ENCODE measurements at regions not wholly inside any gene's neighbourhood (a gene's known extent, or its start where the extent isn't known, plus 50 kb on each side); places are given as distances from the start of the nearest gene placed in this dataset.
"Not testable (repeated sequence)": the region's sequence is repeated elsewhere in the genome, so short reads cannot be mapped to it uniquely, and the experiment has no call there.

DNA sequence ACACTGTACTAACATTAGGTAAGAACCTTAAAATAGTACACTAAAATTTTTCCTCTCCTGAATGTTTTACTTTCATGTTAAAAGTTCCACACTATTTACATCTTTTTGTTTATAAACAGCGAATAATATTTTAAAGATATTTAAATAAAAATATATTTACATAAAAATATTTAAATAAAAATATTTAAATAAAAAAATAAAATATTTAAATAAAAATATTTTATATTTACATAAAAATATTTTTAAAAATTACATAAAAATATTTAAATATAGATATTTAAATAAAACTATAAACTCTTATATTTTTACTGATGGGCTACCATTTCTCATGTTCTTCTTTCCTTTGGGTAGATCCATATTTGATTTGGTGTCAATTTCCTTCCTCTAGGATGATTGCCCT, 619.0 kb downstream of the ANKRD7 start:
- no peak for DNase-seq

DNA sequence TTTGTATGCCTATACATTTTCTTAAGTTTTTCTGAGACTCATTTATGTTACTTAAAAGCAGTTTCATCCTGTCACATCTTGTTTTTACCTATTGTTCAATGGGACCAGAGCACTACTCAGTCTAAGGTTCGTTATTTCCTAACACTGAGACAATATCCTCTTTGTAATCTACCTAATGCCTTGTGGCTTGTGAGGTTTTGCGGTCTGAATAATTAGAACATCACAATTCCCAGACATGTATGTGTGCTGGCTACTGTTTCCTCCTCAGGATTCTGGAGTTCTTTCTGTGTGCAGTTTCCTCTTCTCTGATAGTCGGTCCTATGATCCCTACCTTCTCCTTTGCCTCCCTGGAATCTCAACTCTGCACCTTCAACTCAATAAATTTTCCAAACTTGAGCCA, 620.2 kb downstream of the ANKRD7 start:
- no peak for DNase-seq

DNA sequence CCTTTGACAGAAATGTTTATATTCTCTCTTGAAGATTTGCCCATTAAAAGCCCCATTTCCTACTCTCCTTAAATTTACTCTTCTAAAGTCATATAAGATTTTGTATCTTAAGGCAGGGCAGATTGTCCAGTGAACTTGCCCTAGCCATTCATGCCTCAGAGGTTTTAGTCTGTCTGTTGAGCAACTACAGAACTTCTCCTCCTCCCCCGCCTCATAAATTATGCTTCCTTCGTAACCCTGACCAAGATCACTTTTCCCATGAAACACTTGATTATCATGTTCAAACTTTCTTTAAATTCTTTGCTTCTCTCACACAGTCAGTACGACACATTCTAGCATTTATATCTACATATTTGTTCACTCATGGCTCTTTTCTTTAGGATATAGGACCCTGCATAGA, 621.3 kb downstream of the ANKRD7 start:
- DNase-seq = no peak

DNA sequence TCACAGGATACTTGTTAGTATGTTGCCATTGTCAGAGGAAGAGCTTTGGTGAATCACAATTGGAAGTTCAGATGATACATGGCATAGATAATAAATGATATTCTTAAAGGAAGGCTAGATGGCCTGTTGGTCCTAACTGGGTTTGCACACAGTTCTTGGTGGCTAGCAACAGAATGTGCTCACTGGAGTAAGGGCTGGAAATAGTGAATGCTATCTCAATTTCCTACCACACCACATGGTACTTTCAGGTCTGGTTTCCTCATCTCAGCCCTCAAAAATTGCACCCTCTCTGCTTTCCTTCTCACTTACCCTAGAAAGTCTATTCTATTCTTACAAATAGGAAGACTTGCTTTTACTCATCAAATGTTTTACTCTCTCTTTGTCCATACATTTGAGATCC, 622.5 kb downstream of the ANKRD7 start:
- no peak for DNase-seq

DNA sequence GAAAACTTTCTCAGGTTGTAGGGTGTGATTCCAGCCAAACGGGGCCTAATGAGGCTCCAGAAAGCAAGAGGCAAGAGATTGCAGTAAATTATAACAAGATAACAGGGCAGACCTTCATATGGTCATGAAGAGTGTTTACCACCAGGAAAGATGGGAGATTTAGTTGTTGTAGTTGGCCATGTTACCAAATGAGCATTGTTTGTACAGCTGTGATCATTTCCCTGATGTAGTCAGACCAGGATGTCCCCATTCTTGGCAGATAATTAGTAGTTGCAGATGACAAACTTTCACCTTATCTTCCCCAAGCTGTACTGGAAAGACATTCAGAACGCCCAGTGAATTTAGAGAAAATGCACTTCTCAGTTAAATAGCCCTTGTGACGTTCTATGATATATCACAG, 630.8 kb downstream of the ANKRD7 start:
- DNase-seq = peak; percentile 71

DNA sequence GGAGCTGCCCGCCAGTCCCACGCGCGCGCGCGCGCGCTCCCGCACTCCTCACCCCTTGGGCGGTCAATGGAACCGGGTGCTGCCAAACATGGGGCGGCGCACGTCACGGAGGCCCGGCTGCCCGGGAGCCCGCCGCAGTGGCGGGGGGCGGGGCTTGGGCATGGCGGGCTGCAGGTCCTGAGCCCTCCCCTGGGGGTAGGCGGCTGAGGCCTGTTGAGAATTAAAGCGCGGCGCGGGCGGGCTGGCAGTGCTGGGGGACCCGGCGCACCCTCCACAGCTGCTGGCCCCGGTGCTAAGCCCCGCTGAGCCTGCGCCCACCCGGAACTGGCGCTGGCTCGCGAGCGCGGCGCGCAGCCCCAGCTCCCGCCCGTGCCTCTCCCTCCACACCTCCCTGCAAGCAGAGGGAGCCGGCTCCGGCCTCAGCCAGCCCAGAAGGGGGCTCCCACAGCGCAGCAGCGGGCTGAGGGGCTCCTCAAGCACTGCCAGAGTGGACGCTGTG, 634.2 kb downstream of the ANKRD7 start:
- no peak for DNase-seq

DNA sequence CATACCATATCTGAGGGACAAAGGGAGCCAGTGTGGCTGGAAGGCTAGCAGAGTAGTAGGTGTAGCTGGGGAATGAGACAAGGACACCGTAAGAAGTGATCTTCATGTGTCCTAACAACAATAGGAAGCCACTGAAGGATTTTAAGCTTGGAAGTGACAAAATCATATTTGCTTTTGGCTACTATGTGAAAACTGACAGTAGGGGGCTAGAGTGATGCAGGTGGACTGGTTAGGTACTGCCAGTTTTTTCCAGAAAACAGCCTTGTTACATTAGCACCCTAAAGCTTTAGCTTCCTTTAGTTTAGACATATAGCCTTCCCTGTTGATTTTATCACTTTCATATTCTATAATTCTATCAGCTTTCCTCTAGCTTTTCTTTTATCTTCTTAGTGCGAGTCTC, 637.1 kb downstream of the ANKRD7 start:
- no peak for DNase-seq

DNA sequence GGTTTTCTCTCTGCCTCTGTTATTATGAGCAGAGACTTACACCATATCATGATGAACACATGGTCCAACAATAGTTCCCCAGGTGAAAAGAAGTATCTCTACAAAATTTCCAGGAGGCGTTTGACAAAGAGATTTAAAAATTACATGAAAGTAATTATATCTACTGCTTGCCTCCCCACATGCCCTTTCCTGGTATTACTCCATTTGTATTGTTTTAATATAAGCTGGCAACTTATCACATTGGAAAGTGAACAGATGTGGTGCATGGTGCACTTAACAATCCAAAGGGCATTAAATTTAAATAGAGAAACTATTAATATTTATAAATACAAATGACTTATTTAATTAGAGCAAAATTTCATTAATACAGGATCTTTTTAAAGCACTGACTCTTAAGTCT, 638.2 kb downstream of the ANKRD7 start:
- no peak for DNase-seq

DNA sequence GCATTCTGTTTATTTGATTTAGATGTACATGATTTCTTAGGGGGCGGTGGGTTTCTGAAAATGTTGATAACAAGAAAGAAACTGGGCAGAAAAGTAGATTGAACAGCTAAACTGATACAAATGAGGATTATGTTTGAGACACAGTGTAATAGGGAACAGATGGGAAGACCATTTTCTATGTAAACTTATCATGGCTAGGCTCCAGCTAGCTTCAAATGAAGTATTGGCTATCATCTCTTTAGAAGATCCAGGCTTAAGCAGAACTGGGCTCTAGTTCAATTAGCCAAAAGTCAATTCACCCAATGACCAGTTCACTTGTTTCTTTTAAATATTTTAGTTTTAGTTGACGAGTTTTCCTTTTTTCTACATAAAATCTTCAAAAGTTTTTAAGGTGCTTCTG, 639.5 kb downstream of the ANKRD7 start:
- DNase-seq = no peak

DNA sequence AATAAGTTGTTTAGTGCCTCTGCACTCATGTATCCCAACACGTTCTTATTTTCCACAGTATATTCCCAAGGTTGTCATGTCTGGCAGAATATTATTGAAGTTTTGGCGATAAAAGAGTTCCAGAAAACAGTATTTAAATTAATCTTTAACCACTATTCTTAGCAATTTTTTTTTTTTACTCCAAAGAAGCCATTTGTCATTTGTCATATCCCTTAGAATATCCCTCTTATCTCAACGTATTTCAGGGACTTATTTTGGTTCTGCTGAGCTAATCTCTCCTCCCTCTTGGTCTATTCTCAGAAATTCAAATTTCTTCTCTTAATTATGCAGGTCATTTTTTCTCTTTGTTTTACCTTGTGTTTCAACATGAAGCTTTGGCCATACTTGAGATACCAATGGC, 643.4 kb downstream of the ANKRD7 start:
- no peak for DNase-seq

DNA sequence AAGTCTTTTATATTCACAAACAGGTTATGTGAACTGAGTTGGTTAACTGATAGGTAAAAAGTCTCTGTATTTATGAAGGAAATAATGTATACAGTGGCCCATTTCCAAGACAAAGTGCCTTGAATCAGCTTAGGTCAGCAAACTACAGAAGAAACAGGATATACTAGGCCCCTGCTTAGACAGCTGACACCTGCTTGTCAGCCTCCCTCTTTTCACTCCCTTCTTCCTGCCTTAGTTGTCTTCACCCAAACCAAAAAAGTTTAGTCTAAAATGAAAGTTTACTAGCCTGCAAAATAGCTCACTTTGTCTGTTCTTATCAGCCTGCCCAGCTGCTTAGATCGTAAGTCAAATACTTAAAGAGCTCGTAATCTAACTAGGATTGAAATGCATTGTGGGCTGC, 644.6 kb downstream of the ANKRD7 start:
- DNase-seq = not testable (repeated sequence)

DNA sequence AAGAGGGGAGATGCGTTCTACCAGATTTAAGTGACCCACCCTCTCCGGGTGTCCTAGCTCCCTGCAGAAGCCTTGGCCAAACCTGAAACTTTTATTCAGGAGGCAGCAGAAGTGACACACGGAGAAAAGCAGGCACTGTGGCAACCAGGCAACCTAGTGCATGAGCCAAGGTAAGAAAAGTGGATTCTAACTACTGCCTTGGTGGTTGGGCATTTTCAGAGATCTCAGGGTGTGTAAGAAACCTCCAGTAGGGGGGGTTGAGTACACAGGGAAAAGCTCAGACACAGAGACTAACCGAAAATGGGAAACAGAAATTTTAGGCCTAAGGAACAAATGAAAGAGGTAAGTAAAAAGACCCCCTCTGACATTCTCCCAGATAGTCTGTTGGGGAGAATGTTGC, 645.7 kb downstream of the ANKRD7 start:
- DNase-seq = no peak

DNA sequence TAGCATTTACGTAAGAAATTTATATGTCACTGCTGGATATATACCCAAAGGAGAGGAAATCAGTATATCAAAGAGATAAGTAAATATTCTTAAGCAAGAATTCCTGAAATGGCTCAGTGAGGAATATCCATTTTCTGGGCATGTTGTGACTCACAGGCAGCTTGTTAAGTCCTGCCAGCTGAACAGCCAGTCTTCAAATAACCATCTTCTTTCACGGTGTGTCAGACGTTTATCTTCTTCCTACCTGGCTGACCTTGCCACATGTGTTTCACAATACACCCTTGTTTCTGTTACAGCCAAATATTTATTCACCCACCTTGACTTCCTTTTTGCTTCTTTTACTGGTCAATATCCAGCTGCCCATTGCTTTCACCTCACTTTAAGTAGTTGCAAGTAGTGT, 648.1 kb downstream of the ANKRD7 start:
- peak; percentile 74 for DNase-seq

DNA sequence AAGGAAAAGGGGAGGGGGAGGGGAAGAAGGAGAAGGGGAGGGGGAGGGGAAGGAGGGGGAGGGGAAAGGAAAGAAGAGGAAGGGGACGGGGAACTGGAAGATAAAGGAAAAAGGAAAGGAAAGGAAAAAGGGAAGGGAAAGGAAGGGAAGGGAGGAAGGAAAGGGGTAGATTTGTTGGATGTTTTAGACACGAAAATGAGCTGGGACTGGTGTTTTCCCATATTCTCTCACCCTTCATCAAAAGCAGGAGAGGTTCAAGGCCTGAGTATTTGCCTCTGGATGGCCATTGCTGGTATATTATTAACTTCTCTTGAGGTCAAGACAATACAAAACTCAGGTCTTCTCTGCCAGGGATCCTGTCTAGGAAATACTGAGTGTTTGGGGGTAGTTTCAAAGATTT, 652.7 kb downstream of the ANKRD7 start:
- no peak for DNase-seq

DNA sequence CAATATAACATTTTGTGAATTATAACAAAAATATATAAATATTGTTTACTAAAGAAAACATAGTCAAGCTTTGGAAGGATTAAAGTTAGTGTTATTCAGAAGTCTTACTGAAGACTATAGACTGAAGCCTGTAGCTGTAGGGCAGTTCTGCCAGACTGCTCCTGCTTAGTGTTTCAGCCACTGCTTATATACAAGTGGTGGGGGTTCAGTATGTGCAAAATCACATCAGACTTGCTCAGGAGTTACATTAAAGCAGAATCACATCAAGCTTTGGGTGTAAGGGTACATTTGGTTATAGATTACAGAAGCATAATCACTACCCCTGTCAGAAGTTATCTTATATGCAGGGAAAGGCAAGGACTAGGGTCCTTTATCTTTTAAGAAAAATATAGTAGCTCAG, 653.8 kb downstream of the ANKRD7 start:
- DNase-seq = no peak

DNA sequence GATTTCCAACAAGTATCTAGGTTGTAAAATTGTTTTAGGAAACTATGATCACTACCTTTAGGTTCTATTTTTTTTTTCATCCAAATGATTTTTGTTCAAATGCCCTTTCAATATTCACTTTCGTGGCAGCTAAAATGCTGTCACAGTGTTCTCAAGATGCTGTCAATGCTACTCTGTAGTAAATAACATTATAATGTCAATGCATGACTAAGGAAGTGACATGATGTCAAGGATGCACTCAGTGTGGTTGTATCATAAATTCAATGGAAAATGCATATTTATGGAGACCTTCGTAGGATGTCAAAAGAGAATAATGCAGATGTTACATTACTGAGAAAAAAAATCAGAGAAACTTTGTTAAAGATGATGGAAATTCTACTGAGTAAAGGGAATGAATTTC, 673.8 kb downstream of the ANKRD7 start:
- no peak for DNase-seq

DNA sequence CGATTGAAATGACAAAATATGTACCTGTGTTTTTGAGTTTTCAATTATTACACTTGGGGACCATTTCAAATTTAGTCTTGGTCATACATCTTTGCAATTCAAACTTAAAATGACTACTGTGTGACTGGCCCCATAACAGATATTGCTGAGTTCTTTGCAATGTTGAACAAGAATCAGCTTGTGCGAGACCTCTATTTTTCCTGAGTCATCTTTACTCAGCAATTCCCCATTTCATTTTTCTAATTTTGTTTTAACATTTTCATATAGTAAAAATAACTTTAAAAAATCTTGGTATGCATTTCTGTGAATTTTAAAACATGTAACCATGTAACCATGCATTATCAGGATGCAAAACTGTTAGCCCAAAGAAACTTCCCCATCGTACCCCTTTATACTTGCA, 678.1 kb downstream of the ANKRD7 start:
- DNase-seq = no peak

DNA sequence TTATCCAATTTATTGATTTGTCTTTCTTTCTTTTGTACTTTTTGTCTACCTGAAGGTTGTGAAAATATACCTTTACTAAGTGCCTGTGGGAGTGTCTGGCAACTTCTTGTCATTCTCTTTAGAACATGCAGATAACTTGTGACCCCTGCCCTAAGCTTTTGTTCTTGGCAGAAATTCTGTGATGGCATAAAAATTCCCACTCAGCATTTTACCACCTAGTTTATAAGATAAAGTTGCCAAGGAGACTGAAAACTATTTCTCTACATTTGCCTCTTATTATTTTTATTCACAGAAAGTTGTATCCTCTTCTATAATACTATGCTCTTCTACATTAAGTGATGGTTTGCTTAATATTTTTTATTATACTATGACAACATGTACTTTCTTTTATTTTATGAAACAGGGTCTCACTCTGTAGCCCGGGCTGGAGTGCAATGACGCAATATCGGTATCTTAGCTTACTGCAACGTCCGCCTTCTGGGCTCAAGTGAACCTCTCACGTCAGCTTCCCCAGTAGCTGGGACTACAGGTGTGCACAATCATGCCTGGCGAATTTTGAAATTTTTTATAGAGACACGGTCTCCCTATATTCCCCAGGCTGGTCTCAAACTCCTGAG, 683.5 kb downstream of the ANKRD7 start:
- no peak for DNase-seq

DNA sequence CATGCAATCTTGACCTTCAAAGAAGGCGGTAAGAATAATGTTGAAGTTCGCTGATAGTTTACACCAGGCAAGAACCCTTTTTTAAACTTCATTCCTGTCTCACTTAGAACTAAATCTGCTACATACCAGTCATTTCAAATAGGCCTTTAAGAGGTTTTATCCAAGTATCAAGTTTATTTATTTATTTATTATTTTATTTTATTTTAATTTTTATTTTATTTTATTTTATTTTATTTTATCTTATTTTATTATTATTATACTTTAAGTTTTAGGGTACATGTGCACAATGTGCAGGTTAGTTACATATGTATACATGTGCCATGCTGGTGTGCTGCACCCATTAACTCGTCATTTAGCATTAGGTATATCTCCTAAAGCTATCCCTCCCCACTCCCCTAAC, 691.6 kb downstream of the ANKRD7 start:
- DNase-seq = not testable (repeated sequence)

DNA sequence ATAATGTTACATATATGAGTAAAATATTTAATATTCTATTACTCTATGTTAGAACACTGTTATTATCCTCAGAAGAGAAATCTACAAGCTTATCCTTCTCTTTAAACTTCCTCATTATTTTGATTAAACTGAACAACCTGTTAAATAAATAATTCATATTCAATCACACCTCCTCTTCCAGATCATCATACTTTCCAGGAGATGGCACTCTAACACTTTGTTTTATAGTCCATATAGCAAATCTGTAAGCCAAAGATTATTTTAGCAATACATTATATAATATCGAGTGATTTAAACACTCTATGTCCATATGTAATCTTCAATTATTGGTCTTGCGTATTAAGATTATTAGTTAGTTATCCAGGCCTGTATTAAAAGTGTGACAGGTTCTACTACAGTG, 694.1 kb downstream of the ANKRD7 start:
- peak; percentile 55 for DNase-seq

DNA sequence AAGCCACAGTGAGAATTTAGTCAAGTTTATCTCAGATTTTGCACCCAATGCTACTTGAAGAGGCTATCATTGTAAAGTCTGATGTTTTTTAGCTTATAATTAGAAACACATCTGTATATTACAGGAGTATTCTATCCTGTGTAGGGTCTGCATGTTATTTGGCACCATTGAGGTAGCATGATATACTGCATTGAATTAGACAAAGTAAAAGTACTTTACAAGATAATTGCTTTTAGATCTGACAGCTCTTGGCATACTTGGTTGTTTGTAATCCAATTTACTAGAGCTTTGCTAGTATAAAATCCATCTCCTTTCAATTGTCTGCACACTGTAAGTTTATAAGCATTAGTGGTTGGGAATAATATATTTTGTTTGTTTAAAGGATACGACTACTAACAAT, 714.3 kb downstream of the ANKRD7 start:
- no peak for DNase-seq

DNA sequence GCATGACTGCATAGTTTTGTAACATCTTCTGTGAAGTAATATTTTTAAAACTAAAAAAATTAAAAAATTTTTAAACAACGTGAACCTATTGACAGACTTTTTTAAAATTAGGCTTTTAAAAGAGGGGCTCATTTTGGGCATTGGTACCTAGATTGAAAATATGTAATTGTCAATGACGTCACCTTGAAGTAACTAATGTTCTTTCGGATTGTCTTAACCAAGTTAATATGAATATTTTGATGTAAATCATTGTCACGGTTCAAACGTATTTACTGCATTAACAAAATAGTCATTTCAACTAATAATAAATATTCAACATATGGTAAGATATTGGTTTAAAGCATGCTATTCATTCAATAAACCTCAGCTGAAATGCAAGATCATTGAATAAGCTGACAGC, 719.8 kb downstream of the ANKRD7 start:
- no peak for DNase-seq

DNA sequence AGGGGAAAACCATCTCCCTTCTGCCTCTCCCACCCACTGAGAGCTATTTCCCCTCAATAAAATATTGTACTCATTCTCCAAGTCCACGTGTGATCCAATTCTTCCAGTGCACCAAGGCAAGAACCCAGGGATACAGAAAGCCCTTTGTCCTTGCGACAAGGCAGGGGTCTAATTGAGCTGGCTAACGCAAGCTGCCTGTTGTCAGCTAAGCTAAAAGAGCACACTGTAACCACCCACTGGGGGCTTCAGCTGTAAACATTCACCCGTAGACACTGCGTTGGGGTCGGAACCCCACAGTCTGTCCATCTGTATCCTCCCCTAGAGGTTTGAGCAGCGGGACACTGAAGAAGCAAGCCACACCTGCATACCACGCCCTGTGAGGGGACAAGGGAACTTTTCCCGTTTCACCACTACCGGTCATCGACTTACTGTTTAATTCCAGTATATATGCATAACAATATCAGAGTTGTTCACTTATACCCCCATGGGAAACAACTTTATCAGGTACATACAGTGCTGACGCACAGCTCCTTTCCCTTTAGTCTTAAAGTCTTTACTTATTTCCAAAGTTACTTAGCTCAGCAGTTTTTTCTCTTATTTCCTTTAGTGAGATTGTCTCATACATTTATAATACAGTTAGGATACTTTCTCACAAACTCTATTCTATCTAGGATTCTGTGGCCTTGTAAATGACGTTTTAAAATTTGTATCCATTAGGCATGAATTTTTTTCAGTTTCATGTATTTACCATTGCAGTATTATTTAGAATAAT, 721.6 kb downstream of the ANKRD7 start:
- no peak for DNase-seq

DNA sequence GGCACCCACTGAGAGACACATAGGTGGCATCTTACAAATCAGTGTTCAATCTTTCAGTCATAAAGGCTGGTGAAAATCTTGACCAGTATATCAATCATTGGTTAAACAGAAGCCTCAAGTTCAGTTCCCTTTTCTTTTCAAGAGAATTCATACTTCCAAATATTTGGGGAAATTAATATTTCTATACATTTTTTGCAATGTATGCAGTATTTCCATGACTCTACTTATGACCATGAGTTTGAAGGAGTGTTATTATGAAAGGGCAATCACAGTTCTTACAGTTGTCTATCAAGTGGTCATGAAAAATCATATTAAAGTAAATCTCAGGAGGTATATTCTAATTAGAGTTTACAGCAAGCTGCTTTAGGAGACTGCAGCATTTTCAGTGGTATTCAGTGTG, 724.0 kb downstream of the ANKRD7 start:
- DNase-seq = no peak

DNA sequence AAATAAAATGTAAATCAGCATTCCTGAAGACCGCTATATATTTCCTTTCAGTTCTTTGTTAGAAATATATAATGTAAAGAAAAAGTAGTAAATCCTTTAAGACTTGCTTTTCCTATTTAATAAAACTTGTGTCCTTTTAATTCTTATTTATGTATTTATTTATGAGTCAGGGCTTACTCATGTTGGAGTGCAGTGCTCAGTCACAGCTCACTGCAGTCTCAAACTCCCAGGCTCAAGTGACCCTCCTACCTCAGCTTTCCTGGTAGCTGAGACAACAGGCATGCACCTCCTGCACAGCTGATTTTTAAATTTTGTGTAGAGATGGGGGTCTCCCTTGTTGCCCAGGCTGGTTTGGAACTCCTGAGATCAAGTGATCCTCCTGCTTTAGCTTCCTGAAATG, 724.5 kb downstream of the ANKRD7 start:
- DNase-seq = no peak
